Breast epithelium (tissue), 3 donors: ENCODE measurements at regions not wholly inside any gene's neighbourhood (a gene's known extent, or its start where the extent isn't known, plus 50 kb on each side); places are given as distances from the start of the nearest gene placed in this dataset.

Experiments
- POLR2A ChIP-seq: fragments of 450-650 bp; IDR thresholded peaks from one replicate; pipeline ENCODE4 v1.6.1; 2016; ENCODE audit warnings: antibody characterized with exemption, mild to moderate bottlenecking, moderate library complexity
- POLR2AphosphoS5 ChIP-seq, 3 donors: sonication (generic); formaldehyde crosslinking; IDR thresholded peaks; one replicate each; pipeline ENCODE4 v1.6.1; 2017; ENCODE audit warnings: antibody characterized with exemption in 3 of 3
- TF ChIP-seq, protein P1 (sequence below), 3 donors: fragments of 450-650 bp; IDR thresholded peaks; one replicate each; pipeline ENCODE4 v1.5.1; 2016 to 2017; ENCODE audit warnings: antibody characterized with exemption in 3 of 3, mild to moderate bottlenecking in 3 of 3, moderate library complexity in 3 of 3

DNA sequence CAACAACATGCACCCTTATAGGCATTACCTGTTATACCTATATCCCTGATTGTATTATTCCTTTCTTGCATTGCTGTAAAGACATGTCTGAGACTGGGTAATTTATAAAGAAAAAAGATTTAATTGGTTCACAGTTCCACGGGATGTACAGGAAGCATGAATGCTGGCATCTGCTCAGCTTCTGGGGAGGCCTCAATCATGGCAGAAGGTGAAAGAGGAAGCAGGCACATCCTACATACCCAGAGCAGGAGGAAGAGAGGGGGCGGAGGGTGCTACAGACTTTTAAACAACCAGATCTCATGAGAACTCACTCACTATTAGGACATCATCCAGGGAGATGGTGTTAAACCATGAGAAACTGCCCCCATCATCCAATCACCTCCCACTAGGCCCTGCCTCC is 191.7 kb upstream of the SPHKAP start:
- TF ChIP-seq, protein P1, sequence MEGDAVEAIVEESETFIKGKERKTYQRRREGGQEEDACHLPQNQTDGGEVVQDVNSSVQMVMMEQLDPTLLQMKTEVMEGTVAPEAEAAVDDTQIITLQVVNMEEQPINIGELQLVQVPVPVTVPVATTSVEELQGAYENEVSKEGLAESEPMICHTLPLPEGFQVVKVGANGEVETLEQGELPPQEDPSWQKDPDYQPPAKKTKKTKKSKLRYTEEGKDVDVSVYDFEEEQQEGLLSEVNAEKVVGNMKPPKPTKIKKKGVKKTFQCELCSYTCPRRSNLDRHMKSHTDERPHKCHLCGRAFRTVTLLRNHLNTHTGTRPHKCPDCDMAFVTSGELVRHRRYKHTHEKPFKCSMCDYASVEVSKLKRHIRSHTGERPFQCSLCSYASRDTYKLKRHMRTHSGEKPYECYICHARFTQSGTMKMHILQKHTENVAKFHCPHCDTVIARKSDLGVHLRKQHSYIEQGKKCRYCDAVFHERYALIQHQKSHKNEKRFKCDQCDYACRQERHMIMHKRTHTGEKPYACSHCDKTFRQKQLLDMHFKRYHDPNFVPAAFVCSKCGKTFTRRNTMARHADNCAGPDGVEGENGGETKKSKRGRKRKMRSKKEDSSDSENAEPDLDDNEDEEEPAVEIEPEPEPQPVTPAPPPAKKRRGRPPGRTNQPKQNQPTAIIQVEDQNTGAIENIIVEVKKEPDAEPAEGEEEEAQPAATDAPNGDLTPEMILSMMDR (IDR thresholded peaks at IDR 0.05), result no peak
- TF ChIP-seq POLR2AphosphoS5 (IDR thresholded peaks at IDR 0.05), result no peak
- no peak for TF ChIP-seq POLR2A
